Spleen (tissue), 7 donors: ENCODE measurements at regions not wholly inside any gene's neighbourhood (a gene's known extent, or its start where the extent isn't known, plus 50 kb on each side); places are given as distances from the start of the nearest gene placed in this dataset.

Source experiments
- CTCF ChIP-seq, 11 experiments: fragments of 200-600 bp in 7 of 11; fragments of 450-650 bp in 4 of 11; sonication (generic) in 4 of 11; IDR thresholded peaks in 8 of 11; conservative IDR thresholded peaks in 3 of 11; 1 replicate in 7 of 11; 2 replicates in 4 of 11; pipeline versions ENCODE4 v1.4.0 to v1.8.0; 2016 to 2021; ENCODE audit warnings: antibody characterized with exemption in 11 of 11, inconsistent platforms in 4 of 11, mild to moderate bottlenecking in 1 of 11
- POLR2A ChIP-seq, 3 donors: fragments of 450-650 bp; IDR thresholded peaks; one replicate each; pipeline ENCODE4 v1.5.1; 2017; ENCODE audit warnings: antibody characterized with exemption in 3 of 3, mild to moderate bottlenecking in 1 of 3
- POLR2AphosphoS5 ChIP-seq, 3 donors: sonication (generic); formaldehyde crosslinking; IDR thresholded peaks; one replicate each; pipeline ENCODE4 v1.5.1; 2017; ENCODE audit warnings: antibody characterized with exemption in 3 of 3
- donor health status: DM: no; HTN: no; CAD: no; lungs with moderate emphysema.
- donor health status: DM: no; HTN: no; CAD: no.
- donor health status: DM: no; HTN: no; CAD: no.

GRCh38 chr11:80898910-80899309, 1458.1 kb upstream of the TENM4 start:
- TF ChIP-seq CTCF (IDR thresholded peaks at IDR 0.05 in 8 of 11, conservative IDR thresholded peaks at IDR 0.05 in 3 of 11), result no peak
- no peak for TF ChIP-seq POLR2A (IDR thresholded peaks at IDR 0.05)
- no peak for TF ChIP-seq POLR2AphosphoS5 (IDR thresholded peaks at IDR 0.05)
